Globus pallidus (tissue), 1 donor: ENCODE measurements at regions not wholly inside any gene's neighbourhood (a gene's known extent, or its start where the extent isn't known, plus 50 kb on each side); places are given as distances from the start of the nearest gene placed in this dataset.
"Not testable (repeated sequence)": the region's sequence is repeated elsewhere in the genome, so short reads cannot be mapped to it uniquely, and the experiment has no call there.

Experiments
- DNase-seq: peaks from one replicate; pipeline ENCODE4 v3.0.0-alpha.2; 2015; ENCODE audit warnings: low spot score

- DNase-seq, result no peak
Observed at GRCh38 chr10:30197186-30197585, 137.8 kb upstream of the JCAD start.

- not testable (repeated sequence) for DNase-seq
Observed at GRCh38 chr10:30196559-30196958, 137.2 kb upstream of the JCAD start.

GRCh38 chr10:30192846-30193608, 133.6 kb upstream of the JCAD start:
- DNase-seq, result no peak

GRCh38 chr10:30190577-30191552, 131.5 kb upstream of the JCAD start:
- no peak for DNase-seq

- DNase-seq, result no peak
Observed at GRCh38 chr10:30189238-30189580, 129.8 kb upstream of the JCAD start.

GRCh38 chr10:30188556-30189237, 129.3 kb upstream of the JCAD start:
- DNase-seq, result no peak

- no peak for DNase-seq
Observed at GRCh38 chr10:30188101-30188500, 128.7 kb upstream of the JCAD start.

- no peak for DNase-seq
Observed at GRCh38 chr10:30187010-30187409, 127.6 kb upstream of the JCAD start.

GRCh38 chr10:30186371-30186875, 127.0 kb upstream of the JCAD start:
- no peak for DNase-seq

GRCh38 chr10:30185916-30186315, 126.5 kb upstream of the JCAD start:
- no peak for DNase-seq

- DNase-seq, result no peak
Observed at GRCh38 chr10:30185341-30185740, 126.0 kb upstream of the JCAD start.

GRCh38 chr10:30184397-30185033, 125.1 kb upstream of the JCAD start:
- DNase-seq, result no peak

- no peak for DNase-seq
Observed at GRCh38 chr10:30183055-30183402, 123.6 kb upstream of the JCAD start.

GRCh38 chr10:30182191-30183054, 123.0 kb upstream of the JCAD start:
- no peak for DNase-seq

- DNase-seq, result no peak
Observed at GRCh38 chr10:30178356-30178964, 119.1 kb upstream of the JCAD start.

GRCh38 chr10:30176776-30177533, 117.6 kb upstream of the JCAD start:
- DNase-seq, result no peak

GRCh38 chr10:30176182-30176581, 116.8 kb upstream of the JCAD start:
- no peak for DNase-seq

- no peak for DNase-seq
Observed at GRCh38 chr10:30172673-30173072, 113.3 kb upstream of the JCAD start.

- DNase-seq, result no peak
Observed at GRCh38 chr10:30172091-30172490, 112.7 kb upstream of the JCAD start.

GRCh38 chr10:30171601-30172000, 112.2 kb upstream of the JCAD start:
- no peak for DNase-seq
